Parathyroid adenoma (tissue), 2 donors: ENCODE measurements at regions not wholly inside any gene's neighbourhood (a gene's known extent, or its start where the extent isn't known, plus 50 kb on each side); places are given as distances from the start of the nearest gene placed in this dataset.

Experiments
- H2AFZ ChIP-seq: fragments of 300-600 bp; sonication (generic); one replicate; pipeline ENCODE4 v1.7.0; 2017; ENCODE audit warnings: antibody characterized with exemption, mild to moderate bottlenecking
- H3K27ac ChIP-seq: fragments of 300-600 bp; sonication (generic); one replicate; pipeline ENCODE4 v1.7.0; 2017
- H3K27me3 ChIP-seq: fragments of 300-600 bp; sonication (generic); one replicate; pipeline ENCODE4 v1.7.0; 2017; ENCODE audit warnings: low read length; ENCODE audit not compliant: control insufficient read depth, insufficient read depth
- H3K36me3 ChIP-seq: fragments of 300-600 bp; sonication (generic); one replicate; pipeline ENCODE4 v1.7.0; 2017; ENCODE audit warnings: low read length; ENCODE audit not compliant: control insufficient read depth, insufficient read depth
- H3K4me1 ChIP-seq: fragments of 300-600 bp; sonication (generic); one replicate; pipeline ENCODE4 v1.7.0; 2017; ENCODE audit warnings: control low read depth
- H3K4me2 ChIP-seq: fragments of 300-600 bp; sonication (generic); one replicate; pipeline ENCODE4 v1.7.0; 2017; ENCODE audit warnings: low read length
- H3K4me3 ChIP-seq: fragments of 300-600 bp; sonication (generic); one replicate; pipeline ENCODE4 v1.7.0; 2017; ENCODE audit warnings: low read depth, low read length
- H3K79me2 ChIP-seq: fragments of 300-600 bp; sonication (generic); one replicate; pipeline ENCODE4 v1.7.0; 2017; ENCODE audit warnings: control low read depth
- H3K9ac ChIP-seq: fragments of 300-600 bp; sonication (generic); one replicate; pipeline ENCODE4 v1.7.0; 2017; ENCODE audit warnings: mild to moderate bottlenecking
- H3K9me3 ChIP-seq: fragments of 300-600 bp; sonication (generic); one replicate; pipeline ENCODE4 v1.7.0; 2017; ENCODE audit warnings: low read length; ENCODE audit not compliant: control insufficient read depth
- TF ChIP-seq, protein P1 (sequence below): fragments of 300-600 bp; sonication (generic); IDR thresholded peaks from one replicate; pipeline ENCODE4 v1.7.0; 2017; ENCODE audit warnings: antibody characterized with exemption, mild to moderate bottlenecking
- donor health status: primary hyperparathyroidism.

DNA sequence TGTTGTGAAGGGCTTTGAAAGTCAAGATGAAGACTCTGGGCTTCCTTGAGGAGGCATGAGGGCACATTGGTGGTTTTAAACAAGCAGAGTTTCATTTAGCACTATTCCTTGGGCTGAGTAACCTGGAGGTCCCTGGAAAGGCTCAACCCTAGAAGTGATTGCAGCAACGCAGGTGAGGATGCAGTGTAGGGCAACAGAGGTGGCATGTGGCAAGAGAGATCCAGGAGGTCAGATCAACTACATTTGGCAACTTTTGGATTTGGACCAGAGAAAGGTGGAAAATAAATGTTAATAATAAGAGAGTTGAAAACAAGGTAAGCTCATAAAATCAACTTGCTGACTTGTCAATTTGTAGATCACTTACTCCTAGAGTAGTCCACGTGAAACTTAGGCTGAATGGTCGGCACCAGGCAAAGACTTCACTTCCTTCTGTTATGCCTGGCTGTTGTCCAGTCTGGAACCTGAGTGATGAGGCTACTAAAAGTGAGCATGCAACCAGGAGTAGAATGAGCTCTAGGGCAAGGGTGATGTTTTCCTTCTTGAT, 414.6 kb upstream of the ZMIZ1 start:
- Histone ChIP-seq H2AFZ (no peak overlapping the region), H3K36me3 (no peaks in the 10 kb centered on the region)

DNA sequence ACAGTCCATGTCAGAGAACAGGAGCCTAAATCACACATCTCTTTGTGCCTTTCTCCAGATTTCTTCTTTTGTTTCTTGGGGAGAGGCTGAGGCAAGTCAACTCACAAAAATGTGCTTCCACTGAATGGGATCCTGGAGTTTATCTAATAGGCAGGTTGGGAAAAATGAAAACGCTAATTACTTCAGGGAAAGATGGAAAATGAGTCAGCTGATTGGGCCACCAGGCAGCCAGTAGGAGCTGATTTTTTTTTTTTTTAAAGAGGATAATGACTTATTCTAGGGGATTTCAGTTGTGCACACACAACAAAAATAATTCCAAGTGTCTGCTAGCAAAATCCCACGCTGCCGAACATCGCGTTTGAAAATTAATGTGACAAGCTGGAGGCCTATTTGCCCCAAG, 412.8 kb upstream of the ZMIZ1 start:
- no peak overlapping the region for H3K27ac ChIP-seq

More for the DNA sequence above, 414.6 kb upstream of the ZMIZ1 start:
- no peak overlapping the region for H3K4me2 ChIP-seq
- H3K9me3 ChIP-seq, result no peaks in the 10 kb centered on the region
- H3K79me2 ChIP-seq, result no peaks in the 10 kb centered on the region
- TF ChIP-seq, protein P1, sequence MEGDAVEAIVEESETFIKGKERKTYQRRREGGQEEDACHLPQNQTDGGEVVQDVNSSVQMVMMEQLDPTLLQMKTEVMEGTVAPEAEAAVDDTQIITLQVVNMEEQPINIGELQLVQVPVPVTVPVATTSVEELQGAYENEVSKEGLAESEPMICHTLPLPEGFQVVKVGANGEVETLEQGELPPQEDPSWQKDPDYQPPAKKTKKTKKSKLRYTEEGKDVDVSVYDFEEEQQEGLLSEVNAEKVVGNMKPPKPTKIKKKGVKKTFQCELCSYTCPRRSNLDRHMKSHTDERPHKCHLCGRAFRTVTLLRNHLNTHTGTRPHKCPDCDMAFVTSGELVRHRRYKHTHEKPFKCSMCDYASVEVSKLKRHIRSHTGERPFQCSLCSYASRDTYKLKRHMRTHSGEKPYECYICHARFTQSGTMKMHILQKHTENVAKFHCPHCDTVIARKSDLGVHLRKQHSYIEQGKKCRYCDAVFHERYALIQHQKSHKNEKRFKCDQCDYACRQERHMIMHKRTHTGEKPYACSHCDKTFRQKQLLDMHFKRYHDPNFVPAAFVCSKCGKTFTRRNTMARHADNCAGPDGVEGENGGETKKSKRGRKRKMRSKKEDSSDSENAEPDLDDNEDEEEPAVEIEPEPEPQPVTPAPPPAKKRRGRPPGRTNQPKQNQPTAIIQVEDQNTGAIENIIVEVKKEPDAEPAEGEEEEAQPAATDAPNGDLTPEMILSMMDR, result no peak
- H3K4me1 ChIP-seq, result peaks cover 10% of the 10 kb centered on the region
- no peak overlapping the region for H3K27ac ChIP-seq
- H3K9ac ChIP-seq, result no peak overlapping the region
- no peak overlapping the region for H3K4me3 ChIP-seq
- H3K27me3 ChIP-seq, result no peaks in the 10 kb centered on the region

DNA sequence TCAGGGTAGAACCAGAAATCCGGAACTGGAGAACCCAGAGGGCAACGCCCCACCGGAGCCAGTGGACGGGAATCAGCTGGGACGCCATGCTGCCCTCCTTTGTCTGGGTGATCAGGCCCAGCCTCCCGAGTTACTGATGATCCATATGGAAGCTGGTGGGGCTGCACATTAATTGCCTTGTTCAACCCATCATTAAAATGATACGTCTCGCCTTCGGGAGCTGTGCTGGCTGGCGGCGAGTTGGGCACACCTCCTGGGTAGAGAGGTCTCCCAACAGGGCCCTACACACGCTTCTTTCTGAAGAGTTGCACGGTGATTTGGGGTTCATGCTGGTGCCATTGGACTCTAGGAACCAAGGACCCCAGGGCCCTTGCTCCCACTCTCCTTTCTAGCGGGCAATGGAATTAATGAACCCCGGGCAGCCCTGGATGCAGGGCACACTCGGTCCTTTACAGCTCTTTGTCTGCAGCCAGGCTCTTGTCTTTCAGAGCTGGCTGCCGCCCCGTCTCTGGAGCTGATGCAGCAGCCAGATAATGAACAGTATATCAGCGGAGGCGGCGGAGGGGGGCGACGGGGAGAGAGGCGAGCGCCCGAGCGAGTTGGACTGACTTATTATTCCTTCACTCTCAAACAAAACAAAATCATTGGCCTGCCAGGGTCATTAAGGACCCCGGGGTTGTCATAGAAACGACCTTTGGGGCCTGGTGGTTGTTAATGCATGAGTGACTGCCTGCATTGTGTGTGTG, 412.2 kb upstream of the ZMIZ1 start:
- no peaks in the 10 kb centered on the region for H3K79me2 ChIP-seq
- TF ChIP-seq, protein P1, result no peak
- no peak overlapping the region for H3K4me3 ChIP-seq
- H2AFZ ChIP-seq, result peak overlapping the region; percentile 63
- no peaks in the 10 kb centered on the region for H3K9me3 ChIP-seq
- no peak overlapping the region for H3K9ac ChIP-seq
- no peaks in the 10 kb centered on the region for H3K27me3 ChIP-seq
- peaks cover 10% of the 10 kb centered on the region for H3K4me1 ChIP-seq
- peak overlapping the region; percentile 36 for H3K4me2 ChIP-seq
- H3K36me3 ChIP-seq, result no peaks in the 10 kb centered on the region
- H3K27ac ChIP-seq, result peak overlapping the region; percentile 16

More for the DNA sequence above, 412.8 kb upstream of the ZMIZ1 start:
- Histone ChIP-seq H3K79me2 (no peaks in the 10 kb centered on the region), H3K4me2 (no peak overlapping the region), H3K27me3 (no peaks in the 10 kb centered on the region), H3K36me3 (no peaks in the 10 kb centered on the region), H3K9me3 (no peaks in the 10 kb centered on the region), H3K4me3 (no peak overlapping the region), H2AFZ (no peak overlapping the region), H3K4me1 (peaks cover 10% of the 10 kb centered on the region), H3K9ac (no peak overlapping the region)
- TF ChIP-seq, protein P1, result no peak

DNA sequence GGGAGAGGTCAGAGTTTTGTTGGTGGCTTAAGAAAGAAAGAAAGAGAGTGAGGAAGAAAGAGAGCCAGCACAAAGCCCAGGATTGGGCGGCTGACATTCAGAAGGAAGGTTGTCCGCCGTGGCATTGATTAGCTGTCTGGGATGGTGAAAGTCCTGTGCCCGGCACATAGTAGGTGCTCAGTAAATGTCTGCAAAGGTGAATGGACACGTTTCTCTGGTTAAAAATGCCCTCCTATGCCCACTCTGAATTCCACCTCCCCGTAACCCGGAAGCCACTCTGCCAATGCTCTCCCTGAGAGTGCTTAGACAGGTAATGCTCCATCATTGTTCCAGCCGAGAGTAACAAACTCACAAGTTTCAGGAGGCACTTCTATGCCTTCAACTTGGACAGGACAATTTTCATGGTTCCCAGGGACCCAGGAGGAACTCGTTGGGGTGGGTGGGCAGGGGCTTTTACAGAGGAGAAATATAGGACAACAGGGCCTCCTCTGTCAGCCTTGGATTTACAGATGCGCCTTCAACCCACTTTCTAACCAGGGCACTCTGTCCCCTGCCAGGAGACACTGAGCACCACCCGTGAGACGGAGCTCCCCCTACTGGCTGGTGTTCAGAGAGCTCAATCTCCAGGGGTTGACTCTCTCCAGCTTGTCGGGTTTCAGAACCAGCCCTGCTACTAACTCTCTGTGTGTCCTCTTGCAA, 411.5 kb upstream of the ZMIZ1 start:
- Histone ChIP-seq H3K4me2 (peak overlapping the region; percentile 36), H3K36me3 (no peaks in the 10 kb centered on the region), H3K4me3 (no peak overlapping the region), H3K9me3 (no peaks in the 10 kb centered on the region), H2AFZ (peak overlapping the region; percentile 63), H3K27me3 (no peaks in the 10 kb centered on the region), H3K4me1 (peaks cover 10% of the 10 kb centered on the region), H3K79me2 (no peaks in the 10 kb centered on the region), H3K9ac (no peak overlapping the region), H3K27ac (peak overlapping the region; percentile 16)
- TF ChIP-seq, protein P1, result peak; percentile 66
